ENCODE measurements at regions not wholly inside any gene's neighbourhood (a gene's known extent, or its start where the extent isn't known, plus 50 kb on each side); places are given as distances from the start of the nearest gene placed in this dataset.

DNA sequence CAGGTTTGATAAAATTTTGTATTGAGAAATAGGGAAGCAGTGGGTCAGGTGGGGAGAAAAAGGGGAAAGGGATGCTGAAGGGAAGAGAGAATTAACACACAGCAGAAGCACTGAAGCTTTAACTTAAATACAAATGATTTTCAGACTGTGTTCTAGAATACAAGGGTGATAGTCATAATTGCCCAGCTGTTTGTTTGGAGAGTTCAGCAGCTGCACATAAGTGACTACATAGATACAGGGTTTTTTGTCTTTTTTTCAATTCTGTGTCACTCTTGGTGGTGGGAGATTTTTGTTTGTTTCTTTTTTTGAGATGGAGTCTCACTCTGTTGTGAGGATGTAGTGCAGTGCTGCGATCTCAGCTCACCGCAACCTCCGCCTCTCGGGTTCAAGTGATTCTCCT, 590.4 kb upstream of the SEMA6A start:
- ChIA-PET CTCF (no interaction called here), POLR2A (no interaction called here)
- H3K4me3 ChIP-seq (replicated peaks in 1 of 3; ENCODE audit: insufficient read depth in 1 of 3, low read depth in 1 of 3, low read length in 3 of 3): no peak overlapping the region
- H4K20me1 ChIP-seq (replicated peaks; ENCODE audit: control insufficient read depth, extremely low read depth, insufficient read depth, low read length): no peaks in the 10 kb centered on the region
- BruUV-seq (replicated peaks): no TSS peak
- no peaks in the 10 kb centered on the region for H3K4me1 ChIP-seq (ENCODE audit: control insufficient read depth, extremely low read depth, insufficient read depth, low read length)
- H3K9me3 ChIP-seq (replicated peaks; ENCODE audit: control insufficient read depth, insufficient read depth, low read length): no peaks in the 10 kb centered on the region
- DNase-seq (ENCODE audit: low read depth, low spot score) (no peak), FAIRE-seq (no peak)
- intact Hi-C loops (cut with micrococcal nuclease): no loop called here
- H3K36me3 ChIP-seq (ENCODE audit: control insufficient read depth in 2 of 2, extremely low read depth in 1 of 2, insufficient read depth in 2 of 2, low read length in 2 of 2): no peaks in the 10 kb centered on the region
- H3K9me1 ChIP-seq (replicated peaks; ENCODE audit: control insufficient read depth, extremely low read depth, insufficient read depth, low read length): no peaks in the 10 kb centered on the region
- no peaks in the 10 kb centered on the region for H3K27me3 ChIP-seq (ENCODE audit: control insufficient read depth in 2 of 2, insufficient read depth in 2 of 2, low read length in 2 of 2)
- no peak overlapping the region for H3K4me2 ChIP-seq (ENCODE audit: insufficient read depth, low read length)
- H3K9ac ChIP-seq (replicated peaks; ENCODE audit: extremely low read depth, insufficient read depth, low read length): no peak overlapping the region
- no peak overlapping the region for H3K27ac ChIP-seq (ENCODE audit: insufficient read depth, low read depth, low read length)
- no peak overlapping the region for H2AFZ ChIP-seq (ENCODE audit: low read depth, low read length)
- TF ChIP-seq JUN (IDR thresholded peaks at IDR 0.05; ENCODE audit: borderline replicate concordance, insufficient read depth, insufficient read length, low read depth) (no peak), EZH2 (IDR thresholded peaks at IDR 0.05; ENCODE audit: borderline replicate concordance, low read depth, low read length, severe bottlenecking) (no peak), FOS (IDR thresholded peaks at IDR 0.05; ENCODE audit: borderline replicate concordance, insufficient read depth, low read length) (no peak), GATA2 (IDR thresholded peaks at IDR 0.05; ENCODE audit: insufficient read depth, insufficient read length, low read depth, low read length) (no peak), MYC (IDR thresholded peaks at IDR 0.05; ENCODE audit: low read depth, low read length) (no peak), POLR2A (IDR thresholded peaks at IDR 0.05; ENCODE audit: low read depth, low read length) (no peak), POLR2AphosphoS5 (IDR thresholded peaks at IDR 0.05; ENCODE audit: insufficient read depth, low read depth, low read length) (no peak)
- TF ChIP-seq, protein P1, sequence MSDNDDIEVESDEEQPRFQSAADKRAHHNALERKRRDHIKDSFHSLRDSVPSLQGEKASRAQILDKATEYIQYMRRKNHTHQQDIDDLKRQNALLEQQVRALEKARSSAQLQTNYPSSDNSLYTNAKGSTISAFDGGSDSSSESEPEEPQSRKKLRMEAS (IDR thresholded peaks at IDR 0.05; ENCODE audit: insufficient read depth, insufficient read length): no peak
- TF ChIP-seq, protein P2, sequence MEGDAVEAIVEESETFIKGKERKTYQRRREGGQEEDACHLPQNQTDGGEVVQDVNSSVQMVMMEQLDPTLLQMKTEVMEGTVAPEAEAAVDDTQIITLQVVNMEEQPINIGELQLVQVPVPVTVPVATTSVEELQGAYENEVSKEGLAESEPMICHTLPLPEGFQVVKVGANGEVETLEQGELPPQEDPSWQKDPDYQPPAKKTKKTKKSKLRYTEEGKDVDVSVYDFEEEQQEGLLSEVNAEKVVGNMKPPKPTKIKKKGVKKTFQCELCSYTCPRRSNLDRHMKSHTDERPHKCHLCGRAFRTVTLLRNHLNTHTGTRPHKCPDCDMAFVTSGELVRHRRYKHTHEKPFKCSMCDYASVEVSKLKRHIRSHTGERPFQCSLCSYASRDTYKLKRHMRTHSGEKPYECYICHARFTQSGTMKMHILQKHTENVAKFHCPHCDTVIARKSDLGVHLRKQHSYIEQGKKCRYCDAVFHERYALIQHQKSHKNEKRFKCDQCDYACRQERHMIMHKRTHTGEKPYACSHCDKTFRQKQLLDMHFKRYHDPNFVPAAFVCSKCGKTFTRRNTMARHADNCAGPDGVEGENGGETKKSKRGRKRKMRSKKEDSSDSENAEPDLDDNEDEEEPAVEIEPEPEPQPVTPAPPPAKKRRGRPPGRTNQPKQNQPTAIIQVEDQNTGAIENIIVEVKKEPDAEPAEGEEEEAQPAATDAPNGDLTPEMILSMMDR (IDR thresholded peaks at IDR 0.05; ENCODE audit: extremely low read depth in 1 of 2, insufficient read depth in 1 of 2, low read depth in 1 of 2, low read length in 2 of 2): no peak
- no peaks in the 10 kb centered on the region for H3K79me2 ChIP-seq (ENCODE audit: control insufficient read depth, insufficient read depth, low read length)
- dilution Hi-C loops (cut with MboI; ENCODE audit: extremely low pct_ligation_motif_present, low sequenced_read_pairs): no loop called here
